ENCODE measurements at regions not wholly inside any gene's neighbourhood (a gene's known extent, or its start where the extent isn't known, plus 50 kb on each side); places are given as distances from the start of the nearest gene placed in this dataset.
"Not testable (repeated sequence)": the region's sequence is repeated elsewhere in the genome, so short reads cannot be mapped to it uniquely, and the experiment has no call there.

DNA sequence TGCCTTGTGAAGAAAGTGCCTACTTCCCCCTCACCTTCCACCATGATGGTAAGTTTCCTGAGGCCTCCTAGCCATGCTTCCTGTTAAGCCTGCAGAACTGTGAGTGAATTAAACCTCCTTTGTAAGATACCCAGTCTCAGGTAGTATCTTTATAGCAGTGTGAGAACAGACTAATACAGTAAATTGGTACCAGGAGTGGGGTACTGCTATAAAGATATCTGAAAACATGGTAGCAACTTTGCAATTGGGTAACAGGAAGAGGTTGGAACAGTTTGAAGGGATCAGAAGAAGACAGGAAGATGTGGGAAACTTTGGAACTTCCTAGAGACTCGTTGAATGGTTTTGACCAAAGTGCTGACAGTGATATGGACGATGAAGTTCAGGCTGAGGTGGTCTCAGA, 550.3 kb upstream of the ADAMTS5 start:
- TF ChIP-seq, protein P1, sequence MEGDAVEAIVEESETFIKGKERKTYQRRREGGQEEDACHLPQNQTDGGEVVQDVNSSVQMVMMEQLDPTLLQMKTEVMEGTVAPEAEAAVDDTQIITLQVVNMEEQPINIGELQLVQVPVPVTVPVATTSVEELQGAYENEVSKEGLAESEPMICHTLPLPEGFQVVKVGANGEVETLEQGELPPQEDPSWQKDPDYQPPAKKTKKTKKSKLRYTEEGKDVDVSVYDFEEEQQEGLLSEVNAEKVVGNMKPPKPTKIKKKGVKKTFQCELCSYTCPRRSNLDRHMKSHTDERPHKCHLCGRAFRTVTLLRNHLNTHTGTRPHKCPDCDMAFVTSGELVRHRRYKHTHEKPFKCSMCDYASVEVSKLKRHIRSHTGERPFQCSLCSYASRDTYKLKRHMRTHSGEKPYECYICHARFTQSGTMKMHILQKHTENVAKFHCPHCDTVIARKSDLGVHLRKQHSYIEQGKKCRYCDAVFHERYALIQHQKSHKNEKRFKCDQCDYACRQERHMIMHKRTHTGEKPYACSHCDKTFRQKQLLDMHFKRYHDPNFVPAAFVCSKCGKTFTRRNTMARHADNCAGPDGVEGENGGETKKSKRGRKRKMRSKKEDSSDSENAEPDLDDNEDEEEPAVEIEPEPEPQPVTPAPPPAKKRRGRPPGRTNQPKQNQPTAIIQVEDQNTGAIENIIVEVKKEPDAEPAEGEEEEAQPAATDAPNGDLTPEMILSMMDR (conservative IDR thresholded peaks at IDR 0.05 in 1 of 2, IDR thresholded peaks at IDR 0.05 in 1 of 2; ENCODE audit: extremely low read depth in 1 of 2, insufficient read depth in 1 of 2, low read depth in 1 of 2, low read length in 2 of 2) = not testable (repeated sequence)
- not testable (repeated sequence) for TF ChIP-seq EZH2 (IDR thresholded peaks at IDR 0.05; ENCODE audit: borderline replicate concordance, low read length)
